ENCODE measurements at regions not wholly inside any gene's neighbourhood (a gene's known extent, or its start where the extent isn't known, plus 50 kb on each side); places are given as distances from the start of the nearest gene placed in this dataset.

DNA sequence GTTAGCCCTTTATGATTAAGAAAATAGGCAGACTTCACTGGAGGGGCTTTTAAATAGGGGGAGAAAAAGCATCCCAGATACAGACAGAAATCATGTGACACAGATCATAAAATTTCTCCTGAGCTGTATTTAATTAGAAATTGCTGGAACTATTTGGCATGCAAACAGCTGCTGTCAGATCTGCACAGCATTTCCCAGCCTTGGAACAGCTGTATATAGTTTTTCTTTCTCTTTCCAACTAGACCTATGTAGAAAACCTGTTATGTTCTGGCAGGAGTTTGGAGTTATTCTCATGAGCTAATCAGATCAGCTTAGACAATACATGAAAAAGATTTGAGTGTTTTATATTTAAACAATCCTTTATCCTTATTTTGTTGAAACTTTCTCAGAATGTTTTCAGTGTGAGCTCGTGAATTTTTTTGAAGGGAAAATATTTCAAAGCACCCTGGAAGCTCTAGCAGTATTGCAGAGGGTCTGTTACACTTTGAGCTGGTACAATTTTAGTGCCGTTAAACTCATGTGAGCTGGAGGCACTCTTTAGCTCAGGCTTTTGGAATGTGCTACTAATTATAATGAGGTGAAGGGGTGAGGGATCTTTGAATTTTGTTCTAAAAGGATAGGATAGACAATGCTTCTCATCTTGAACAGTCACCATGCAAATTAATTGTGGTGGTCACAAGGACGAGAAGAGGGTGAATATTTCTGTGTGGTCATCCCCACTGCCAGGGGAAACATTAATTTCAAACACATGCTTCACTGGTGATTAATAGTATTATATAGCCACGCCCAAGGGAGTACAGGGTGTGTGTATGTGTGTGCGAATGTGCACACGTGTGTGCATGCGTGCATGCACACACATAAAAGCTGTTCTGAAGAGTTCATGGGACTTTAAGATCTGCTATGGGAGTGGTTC lies 239.4 kb upstream of the FBXL7 start:
- Histone ChIP-seq H3K4me1 (ENCODE audit: insufficient read depth, low read length, poor library complexity, severe bottlenecking) (no peaks in the 10 kb centered on the region), H3K4me3 (ENCODE audit: low read depth, low read length, poor library complexity, severe bottlenecking) (no peak overlapping the region), H3K27me3 (replicated peaks; ENCODE audit: insufficient read depth, low read depth, low read length, poor library complexity) (no peaks in the 10 kb centered on the region), H3K36me3 (ENCODE audit: insufficient read depth, low read length, poor library complexity, severe bottlenecking) (no peaks in the 10 kb centered on the region), H3K27ac (ENCODE audit: low read depth, low read length, poor library complexity, severe bottlenecking) (no peak overlapping the region), H3K9me3 (ENCODE audit: low read depth, low read length, poor library complexity, severe bottlenecking) (no peaks in the 10 kb centered on the region)
- TF ChIP-seq, protein P1, sequence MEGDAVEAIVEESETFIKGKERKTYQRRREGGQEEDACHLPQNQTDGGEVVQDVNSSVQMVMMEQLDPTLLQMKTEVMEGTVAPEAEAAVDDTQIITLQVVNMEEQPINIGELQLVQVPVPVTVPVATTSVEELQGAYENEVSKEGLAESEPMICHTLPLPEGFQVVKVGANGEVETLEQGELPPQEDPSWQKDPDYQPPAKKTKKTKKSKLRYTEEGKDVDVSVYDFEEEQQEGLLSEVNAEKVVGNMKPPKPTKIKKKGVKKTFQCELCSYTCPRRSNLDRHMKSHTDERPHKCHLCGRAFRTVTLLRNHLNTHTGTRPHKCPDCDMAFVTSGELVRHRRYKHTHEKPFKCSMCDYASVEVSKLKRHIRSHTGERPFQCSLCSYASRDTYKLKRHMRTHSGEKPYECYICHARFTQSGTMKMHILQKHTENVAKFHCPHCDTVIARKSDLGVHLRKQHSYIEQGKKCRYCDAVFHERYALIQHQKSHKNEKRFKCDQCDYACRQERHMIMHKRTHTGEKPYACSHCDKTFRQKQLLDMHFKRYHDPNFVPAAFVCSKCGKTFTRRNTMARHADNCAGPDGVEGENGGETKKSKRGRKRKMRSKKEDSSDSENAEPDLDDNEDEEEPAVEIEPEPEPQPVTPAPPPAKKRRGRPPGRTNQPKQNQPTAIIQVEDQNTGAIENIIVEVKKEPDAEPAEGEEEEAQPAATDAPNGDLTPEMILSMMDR (conservative IDR thresholded peaks at IDR 0.05; ENCODE audit: low read depth, low read length), result no peak
- no peak for TF ChIP-seq EZH2 (IDR thresholded peaks at IDR 0.05; ENCODE audit: borderline replicate concordance, low read depth, low read length, poor library complexity, severe bottlenecking)
- POLR2A ChIA-PET (ENCODE audit: low non-redundant PET), result no interaction called here
- no peak for DNase-seq (ENCODE audit: low spot score)
- intact Hi-C loops (cut with micrococcal nuclease; ENCODE audit: unreplicated experiment), result no loop called here
- CTCF ChIA-PET, result no interaction called here
- BruUV-seq (replicated peaks), result no TSS peak

DNA sequence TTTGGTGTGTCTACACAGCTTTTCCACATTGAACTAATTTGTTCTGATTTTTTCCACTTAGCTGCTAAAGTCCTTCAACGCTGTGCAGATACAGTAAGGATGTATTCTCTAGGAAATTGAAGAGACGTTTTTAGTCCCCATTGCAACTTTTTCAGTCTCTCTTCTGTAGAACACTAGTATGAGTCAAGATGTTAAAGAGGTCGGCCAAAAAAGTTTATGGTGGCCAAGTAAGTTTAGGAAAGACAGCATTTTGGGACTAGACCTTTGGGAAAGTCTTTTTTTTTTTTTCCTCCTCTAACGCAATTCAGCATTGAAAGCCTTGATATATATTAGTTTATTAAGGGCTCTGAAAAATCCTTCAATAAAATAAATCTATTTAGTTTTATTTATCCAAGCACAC lies 243.5 kb upstream of the FBXL7 start:
- Histone ChIP-seq H3K9me3 (ENCODE audit: low read depth, low read length, poor library complexity, severe bottlenecking) (peaks cover 6% of the 10 kb centered on the region), H3K36me3 (ENCODE audit: insufficient read depth, low read length, poor library complexity, severe bottlenecking) (no peaks in the 10 kb centered on the region), H3K27me3 (replicated peaks; ENCODE audit: insufficient read depth, low read depth, low read length, poor library complexity) (no peaks in the 10 kb centered on the region), H3K27ac (ENCODE audit: low read depth, low read length, poor library complexity, severe bottlenecking) (no peak overlapping the region), H3K4me3 (ENCODE audit: low read depth, low read length, poor library complexity, severe bottlenecking) (no peak overlapping the region), H3K4me1 (ENCODE audit: insufficient read depth, low read length, poor library complexity, severe bottlenecking) (no peaks in the 10 kb centered on the region)
- BruUV-seq (replicated peaks), result no TSS peak
- no peak for TF ChIP-seq EZH2 (IDR thresholded peaks at IDR 0.05; ENCODE audit: borderline replicate concordance, low read depth, low read length, poor library complexity, severe bottlenecking)
- intact Hi-C loops (cut with micrococcal nuclease; ENCODE audit: unreplicated experiment), result no loop called here
- ChIA-PET CTCF (no interaction called here), POLR2A (ENCODE audit: low non-redundant PET) (no interaction called here)
- no peak for DNase-seq (ENCODE audit: low spot score)

DNA sequence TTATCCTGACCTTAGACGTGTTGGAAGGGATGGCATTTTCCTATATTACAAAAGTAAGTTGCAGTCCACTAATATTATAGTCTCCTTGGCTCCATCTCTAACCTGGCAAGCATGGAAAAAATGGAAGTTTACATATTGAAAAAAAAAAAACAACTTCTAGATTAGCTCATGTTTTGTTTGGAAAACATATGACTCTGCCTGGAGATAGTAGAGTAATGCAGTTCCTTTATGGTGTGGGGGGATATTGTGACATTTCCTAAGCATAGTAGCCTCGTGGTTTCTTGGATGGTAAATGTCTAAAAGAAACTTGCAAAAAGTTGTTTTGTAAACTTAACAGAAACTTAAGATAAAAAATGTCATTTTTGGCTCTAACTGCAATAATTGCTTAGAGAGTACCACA lies 244.4 kb upstream of the FBXL7 start:
- TF ChIP-seq, protein P1 (conservative IDR thresholded peaks at IDR 0.05; ENCODE audit: low read depth, low read length), result no peak
- no peak for TF ChIP-seq EZH2 (IDR thresholded peaks at IDR 0.05; ENCODE audit: borderline replicate concordance, low read depth, low read length, poor library complexity, severe bottlenecking)
- Histone ChIP-seq H3K27me3 (replicated peaks; ENCODE audit: insufficient read depth, low read depth, low read length, poor library complexity) (no peaks in the 10 kb centered on the region), H3K27ac (ENCODE audit: low read depth, low read length, poor library complexity, severe bottlenecking) (no peak overlapping the region), H3K36me3 (ENCODE audit: insufficient read depth, low read length, poor library complexity, severe bottlenecking) (no peaks in the 10 kb centered on the region), H3K9me3 (ENCODE audit: low read depth, low read length, poor library complexity, severe bottlenecking) (peaks cover 6% of the 10 kb centered on the region), H3K4me3 (ENCODE audit: low read depth, low read length, poor library complexity, severe bottlenecking) (no peak overlapping the region), H3K4me1 (ENCODE audit: insufficient read depth, low read length, poor library complexity, severe bottlenecking) (no peaks in the 10 kb centered on the region)
- POLR2A ChIA-PET (ENCODE audit: low non-redundant PET), result no interaction called here
- intact Hi-C loops (cut with micrococcal nuclease; ENCODE audit: unreplicated experiment), result no loop called here
- DNase-seq (ENCODE audit: low spot score), result no peak
- no TSS peak for BruUV-seq (replicated peaks)
- CTCF ChIA-PET, result no interaction called here

DNA sequence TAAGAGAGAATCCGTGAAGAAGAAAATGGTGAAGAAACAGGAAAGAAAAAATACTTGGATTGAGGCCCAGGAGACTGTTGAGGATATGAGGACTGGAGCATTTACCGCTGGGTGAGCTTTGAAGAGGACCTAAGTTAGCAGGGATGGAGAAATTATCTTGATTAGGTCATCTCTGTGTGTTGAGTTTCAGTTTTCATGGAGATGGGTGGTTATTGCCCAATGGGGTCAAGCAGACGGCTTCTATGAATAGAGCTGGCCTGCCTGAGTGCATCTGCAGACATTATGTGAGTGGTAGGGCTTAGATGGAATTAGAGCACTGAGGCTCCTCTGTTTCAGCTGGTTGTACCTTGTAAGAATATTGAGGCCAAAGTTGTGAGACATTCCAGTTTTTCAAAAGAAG lies 245.4 kb upstream of the FBXL7 start:
- intact Hi-C loops (cut with micrococcal nuclease; ENCODE audit: unreplicated experiment), result no loop called here
- no peaks in the 10 kb centered on the region for H3K27me3 ChIP-seq (replicated peaks; ENCODE audit: insufficient read depth, low read depth, low read length, poor library complexity)
- POLR2A ChIA-PET (ENCODE audit: low non-redundant PET), result no interaction called here
- no peak overlapping the region for H3K27ac ChIP-seq (ENCODE audit: low read depth, low read length, poor library complexity, severe bottlenecking)
- TF ChIP-seq, protein P1 (conservative IDR thresholded peaks at IDR 0.05; ENCODE audit: low read depth, low read length), result no peak
- TF ChIP-seq EZH2 (IDR thresholded peaks at IDR 0.05; ENCODE audit: borderline replicate concordance, low read depth, low read length, poor library complexity, severe bottlenecking), result no peak
- H3K4me3 ChIP-seq (ENCODE audit: low read depth, low read length, poor library complexity, severe bottlenecking), result no peak overlapping the region
- DNase-seq (ENCODE audit: low spot score), result no peak
- no peaks in the 10 kb centered on the region for H3K36me3 ChIP-seq (ENCODE audit: insufficient read depth, low read length, poor library complexity, severe bottlenecking)
- no peaks in the 10 kb centered on the region for H3K4me1 ChIP-seq (ENCODE audit: insufficient read depth, low read length, poor library complexity, severe bottlenecking)
- CTCF ChIA-PET, result no interaction called here
- H3K9me3 ChIP-seq (ENCODE audit: low read depth, low read length, poor library complexity, severe bottlenecking), result peaks cover 6% of the 10 kb centered on the region
- BruUV-seq (replicated peaks), result no TSS peak
